H1 (cell line): ENCODE measurements at regions not wholly inside any gene's neighbourhood (a gene's known extent, or its start where the extent isn't known, plus 50 kb on each side); places are given as distances from the start of the nearest gene placed in this dataset.

ENCODE experiments used
- BACH1 ChIP-seq: IDR thresholded peaks from 2 replicates; pipeline ENCODE4 v1.6.1; 2012; ENCODE audit warnings: low read length, improper control_type of control experiment
- JUN ChIP-seq: IDR thresholded peaks from 2 replicates; pipeline ENCODE4 v1.6.1; 2011; ENCODE audit warnings: low read depth, mild to moderate bottlenecking, improper control_type of control experiment, low read length
- NRF1 ChIP-seq: IDR thresholded peaks from 2 replicates; pipeline ENCODE4 v1.6.1; 2011; ENCODE audit warnings: mild to moderate bottlenecking, low read depth, low read length, improper control_type of control experiment
- PHF8 ChIP-seq: fragments of 200-600 bp; sonication (generic); conservative IDR thresholded peaks from 2 replicates; pipeline ENCODE4 v1.7.1; 2012; ENCODE audit warnings: low read depth, mild to moderate bottlenecking, inconsistent platforms, low read length, moderate library complexity
- POU5F1 ChIP-seq: IDR thresholded peaks from 2 replicates; pipeline ENCODE4 v1.6.1; 2011; ENCODE audit warnings: low read depth, mild to moderate bottlenecking, low read length, moderate library complexity
- TAF7 ChIP-seq: optimal IDR thresholded peaks from 2 replicates; pipeline ENCODE3; 2011; ENCODE audit warnings: low read depth, mild to moderate bottlenecking, inconsistent platforms, low read length, moderate library complexity, borderline replicate concordance
- TF ChIP-seq, protein P1 (sequence below), 3 experiments: IDR thresholded peaks; 1 replicate in 2 of 3; 2 replicates in 1 of 3; pipeline versions ENCODE4 v1.5.1 to v1.6.1; 2011; ENCODE audit warnings: low read length in 3 of 3, mild to moderate bottlenecking in 3 of 3, inconsistent platforms in 2 of 3, low read depth in 1 of 3, moderate library complexity in 1 of 3; ENCODE audit not compliant: insufficient read depth in 1 of 3; ENCODE audit errors: control extremely low read depth in 1 of 3

DNA sequence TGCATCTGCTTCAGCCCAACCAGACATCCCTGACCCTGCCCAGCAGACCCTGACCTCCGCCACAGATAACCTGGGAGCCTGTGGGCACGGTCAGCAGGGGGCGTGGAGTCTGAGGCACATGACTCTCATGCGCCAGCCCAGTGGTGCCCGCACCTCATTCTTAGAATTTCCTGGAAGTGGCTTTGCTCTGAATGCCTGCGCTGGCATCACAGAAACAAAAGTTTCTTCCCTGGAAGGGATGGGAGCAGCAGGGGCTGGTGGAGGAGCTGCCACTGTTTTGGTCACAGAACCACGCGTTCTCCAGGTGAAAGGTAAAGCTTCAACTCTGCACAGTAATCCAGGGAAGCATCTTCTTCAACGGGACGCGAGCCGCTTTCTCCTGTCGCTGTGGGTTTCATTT lies 67.9 kb upstream of the DUSP22 start (continued):
- TF ChIP-seq, protein P1, sequence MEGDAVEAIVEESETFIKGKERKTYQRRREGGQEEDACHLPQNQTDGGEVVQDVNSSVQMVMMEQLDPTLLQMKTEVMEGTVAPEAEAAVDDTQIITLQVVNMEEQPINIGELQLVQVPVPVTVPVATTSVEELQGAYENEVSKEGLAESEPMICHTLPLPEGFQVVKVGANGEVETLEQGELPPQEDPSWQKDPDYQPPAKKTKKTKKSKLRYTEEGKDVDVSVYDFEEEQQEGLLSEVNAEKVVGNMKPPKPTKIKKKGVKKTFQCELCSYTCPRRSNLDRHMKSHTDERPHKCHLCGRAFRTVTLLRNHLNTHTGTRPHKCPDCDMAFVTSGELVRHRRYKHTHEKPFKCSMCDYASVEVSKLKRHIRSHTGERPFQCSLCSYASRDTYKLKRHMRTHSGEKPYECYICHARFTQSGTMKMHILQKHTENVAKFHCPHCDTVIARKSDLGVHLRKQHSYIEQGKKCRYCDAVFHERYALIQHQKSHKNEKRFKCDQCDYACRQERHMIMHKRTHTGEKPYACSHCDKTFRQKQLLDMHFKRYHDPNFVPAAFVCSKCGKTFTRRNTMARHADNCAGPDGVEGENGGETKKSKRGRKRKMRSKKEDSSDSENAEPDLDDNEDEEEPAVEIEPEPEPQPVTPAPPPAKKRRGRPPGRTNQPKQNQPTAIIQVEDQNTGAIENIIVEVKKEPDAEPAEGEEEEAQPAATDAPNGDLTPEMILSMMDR (IDR thresholded peaks at IDR 0.05; ENCODE audit: control extremely low read depth in 1 of 3, insufficient read depth in 1 of 3, low read depth in 1 of 3, low read length in 3 of 3) = no peak
- TF ChIP-seq PHF8 (no peak), TAF7 (no peak), NRF1 (no peak), BACH1 (no peak), POU5F1 (no peak), JUN (no peak)
